HG03039 (cell line): ENCODE measurements at regions not wholly inside any gene's neighbourhood (a gene's known extent, or its start where the extent isn't known, plus 50 kb on each side); places are given as distances from the start of the nearest gene placed in this dataset.

Experiments
- ATAC-seq: cut with Tn5 transposase; IDR thresholded peaks from one replicate; pipeline ENCODE4 v1.9.1; 2021; ENCODE audit warnings: mild to moderate bottlenecking, moderate library complexity; ENCODE audit not compliant: unreplicated experiment

DNA sequence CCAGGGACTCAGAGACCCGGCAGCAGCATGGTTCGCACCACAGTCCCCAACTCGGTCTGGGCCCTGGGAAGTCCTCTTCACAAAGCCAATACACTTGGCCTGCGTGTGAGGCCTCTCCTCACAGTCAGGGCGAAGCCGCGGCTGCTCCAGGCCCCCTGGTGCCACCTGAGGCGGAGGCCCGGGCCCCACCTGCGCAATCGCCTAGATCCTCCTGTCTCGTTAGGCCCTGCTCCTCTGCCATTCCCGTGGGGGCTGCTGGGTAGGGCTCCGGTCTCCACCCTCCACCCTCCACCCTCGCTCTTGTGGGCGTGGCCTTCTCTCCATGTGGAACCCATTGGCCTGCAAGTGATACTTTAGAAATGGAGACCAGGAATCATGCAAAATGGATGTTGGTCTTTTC lies 553.3 kb downstream of the INHBA start:
- ATAC-seq: no peak

DNA sequence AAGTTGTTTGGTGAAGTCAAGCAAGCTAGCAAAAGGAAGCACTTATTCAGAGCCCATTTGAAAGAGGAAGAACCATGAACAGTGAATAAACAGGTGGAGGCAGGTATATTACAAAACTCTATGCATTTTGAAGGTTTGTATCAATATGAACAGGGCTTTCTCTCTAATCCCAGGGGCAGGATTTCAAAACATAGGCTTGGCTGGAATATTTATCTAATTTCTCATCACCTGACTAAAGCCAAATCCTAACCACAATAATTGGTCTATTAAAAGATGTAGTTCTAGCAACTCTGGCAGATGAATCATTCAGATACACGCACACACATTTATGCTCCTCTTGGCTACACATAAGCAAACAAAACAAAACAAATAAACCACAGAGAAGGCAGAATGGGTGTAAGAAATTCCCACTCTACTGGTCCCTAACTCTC lies 554.4 kb downstream of the INHBA start:
- no peak for ATAC-seq

DNA sequence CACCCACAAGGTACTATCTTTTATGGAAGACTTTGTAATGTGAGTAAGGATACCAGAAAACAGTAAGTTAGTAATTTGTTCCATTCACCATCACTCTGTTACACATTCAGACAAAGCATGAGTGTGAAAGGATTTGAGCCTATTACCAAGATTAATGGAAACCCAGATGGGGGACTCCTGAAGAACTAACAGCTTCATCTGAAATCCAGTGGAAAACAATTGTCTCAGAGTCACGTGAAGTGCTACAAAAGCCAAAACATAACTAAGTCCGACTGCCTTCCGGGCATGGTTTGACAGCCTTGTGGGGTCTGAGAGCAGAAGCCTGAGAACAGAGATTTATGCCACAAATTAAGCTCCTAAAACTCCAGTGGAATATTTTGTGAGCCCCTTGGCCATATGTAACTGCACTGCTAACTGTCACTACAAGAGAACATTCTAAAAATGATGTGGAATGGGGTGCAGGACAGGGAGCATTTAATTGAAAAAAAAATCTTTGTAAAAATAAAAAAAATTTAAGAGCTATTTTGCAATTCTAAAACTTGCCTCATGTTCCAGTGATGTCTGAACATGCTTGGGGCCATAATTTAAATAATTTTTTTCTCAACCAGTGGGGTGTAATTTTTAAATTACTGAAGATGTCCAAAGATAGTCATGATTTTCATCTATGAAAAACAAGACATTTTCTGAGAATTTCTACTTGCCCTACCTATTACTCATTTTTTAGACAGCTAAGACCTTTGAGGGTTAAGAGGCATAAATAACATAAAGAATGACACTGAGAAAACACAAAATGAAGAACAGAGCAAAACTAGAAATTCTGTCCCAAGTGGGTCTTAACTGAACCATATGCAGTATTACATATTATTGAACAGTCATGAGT lies 555.0 kb downstream of the INHBA start:
- ATAC-seq: no peak

DNA sequence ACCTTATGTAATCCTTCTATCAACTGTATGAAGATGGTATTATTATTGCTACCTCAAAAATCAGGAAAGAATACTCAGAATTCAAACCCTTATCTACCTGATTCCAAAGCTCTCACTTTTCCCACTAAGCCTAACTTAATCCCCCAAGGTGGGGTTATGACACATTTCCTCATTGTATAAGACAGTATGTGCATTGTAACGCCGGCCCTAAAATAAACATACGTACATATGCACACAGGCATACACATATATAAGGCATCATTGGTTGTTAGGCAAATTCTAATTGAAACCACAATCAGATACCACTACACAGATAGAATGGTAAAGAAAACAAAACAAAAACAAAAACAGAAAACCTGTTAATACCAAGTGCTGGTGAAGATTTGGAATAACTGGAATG lies 556.5 kb downstream of the INHBA start:
- ATAC-seq: no peak

DNA sequence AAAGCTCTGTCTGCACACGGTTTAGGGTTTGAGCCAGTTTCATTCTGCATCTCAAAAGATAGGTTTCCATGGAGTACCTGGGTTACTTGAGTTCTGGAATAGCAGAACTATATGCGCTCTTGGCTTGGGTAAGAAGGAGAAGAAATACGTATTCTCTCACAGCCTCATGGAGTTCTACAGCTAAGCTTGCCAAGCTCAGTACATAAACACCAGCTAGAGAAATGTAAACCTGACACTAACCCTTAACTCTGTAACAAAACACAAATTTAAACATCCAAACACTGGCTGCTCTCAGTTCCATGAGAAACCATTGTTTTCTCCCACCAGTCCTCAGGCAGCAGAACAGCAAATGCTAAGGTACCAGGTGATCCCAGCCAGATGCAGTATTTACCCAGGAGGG lies 557.2 kb downstream of the INHBA start:
- ATAC-seq: no peak

DNA sequence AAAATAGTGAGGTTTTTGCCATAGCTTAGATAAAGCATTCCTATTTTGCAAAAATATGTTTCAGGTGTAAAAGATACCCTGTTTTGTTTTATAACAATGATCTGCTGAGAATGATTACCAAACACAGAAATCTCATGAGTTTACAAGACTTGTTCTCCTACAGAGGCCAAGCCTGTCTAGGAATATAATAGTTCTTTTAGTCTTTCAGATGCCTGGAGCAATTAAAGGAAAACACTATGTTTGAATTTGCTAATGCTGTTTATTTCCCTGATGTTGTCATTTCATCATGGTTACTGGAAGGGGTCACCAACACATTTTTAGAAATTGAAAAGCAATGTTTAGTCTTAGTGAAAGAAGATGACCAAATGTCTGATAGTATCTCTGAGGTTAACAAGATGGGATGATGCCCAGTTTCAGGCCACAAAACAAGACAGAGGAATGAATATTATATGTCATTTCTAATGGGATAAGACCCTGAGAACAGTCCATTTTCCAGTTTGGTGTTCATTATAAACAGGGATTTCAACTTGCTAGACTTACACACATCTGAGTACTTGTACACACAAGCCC lies 559.9 kb downstream of the INHBA start:
- ATAC-seq: no peak

DNA sequence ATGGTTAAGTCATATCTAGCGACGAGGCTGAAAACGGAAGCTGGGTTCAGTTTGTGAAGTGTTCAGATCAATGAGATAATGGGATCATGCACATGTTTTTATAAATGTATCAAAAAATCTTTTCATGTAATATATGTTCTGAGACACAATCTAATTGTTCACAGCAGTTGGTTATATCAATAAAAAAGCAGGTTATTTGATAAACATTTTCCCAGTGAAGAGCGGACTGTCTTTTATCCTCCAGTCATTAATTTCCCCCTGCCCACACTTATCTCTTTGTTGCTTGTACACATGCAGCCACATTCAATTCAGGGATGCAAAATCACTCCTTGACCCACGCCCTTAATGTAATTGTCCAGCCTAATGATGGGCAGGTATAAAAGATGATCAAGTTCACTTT lies 563.1 kb downstream of the INHBA start:
- ATAC-seq: no peak

DNA sequence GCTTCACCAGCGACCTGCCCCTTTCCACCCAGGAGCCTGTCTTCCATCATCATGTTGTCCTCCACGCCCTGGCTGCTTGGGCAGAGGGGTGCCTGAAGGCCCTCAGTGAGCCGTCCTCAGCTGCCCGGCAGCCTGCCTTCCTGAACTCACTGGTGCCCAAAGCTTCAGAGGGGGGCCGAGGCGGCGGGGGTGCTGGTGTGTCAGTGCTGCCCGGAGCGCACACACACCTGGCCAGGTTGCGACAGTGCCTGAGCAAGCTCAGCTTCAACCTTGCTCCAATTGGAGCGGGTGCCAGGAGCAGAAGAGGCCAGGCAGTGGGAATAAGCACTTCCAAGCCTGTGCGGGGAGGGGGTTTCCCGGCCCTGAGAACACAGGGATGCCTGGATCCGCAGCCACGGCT lies 566.3 kb downstream of the INHBA start:
- no peak for ATAC-seq

DNA sequence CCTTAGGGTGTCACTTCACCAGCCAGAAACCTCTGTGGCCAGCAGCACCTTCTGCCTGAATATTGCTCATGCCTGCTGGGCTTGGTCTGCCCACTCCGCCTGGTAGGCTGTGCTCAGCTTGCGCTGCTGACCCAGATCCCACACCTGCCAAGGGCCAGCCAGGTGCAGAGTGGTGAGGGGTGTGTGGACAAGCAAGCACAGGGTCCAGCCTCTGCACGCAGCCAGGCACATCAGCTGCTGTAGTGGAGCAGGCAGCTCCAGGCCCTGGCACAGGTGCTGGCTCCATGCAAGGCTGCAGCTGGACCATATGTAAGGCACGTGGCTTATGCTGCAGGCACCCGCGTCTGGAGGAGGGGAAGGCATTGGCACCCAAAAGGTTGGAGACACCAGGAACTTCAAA lies 567.4 kb downstream of the INHBA start:
- no peak for ATAC-seq

DNA sequence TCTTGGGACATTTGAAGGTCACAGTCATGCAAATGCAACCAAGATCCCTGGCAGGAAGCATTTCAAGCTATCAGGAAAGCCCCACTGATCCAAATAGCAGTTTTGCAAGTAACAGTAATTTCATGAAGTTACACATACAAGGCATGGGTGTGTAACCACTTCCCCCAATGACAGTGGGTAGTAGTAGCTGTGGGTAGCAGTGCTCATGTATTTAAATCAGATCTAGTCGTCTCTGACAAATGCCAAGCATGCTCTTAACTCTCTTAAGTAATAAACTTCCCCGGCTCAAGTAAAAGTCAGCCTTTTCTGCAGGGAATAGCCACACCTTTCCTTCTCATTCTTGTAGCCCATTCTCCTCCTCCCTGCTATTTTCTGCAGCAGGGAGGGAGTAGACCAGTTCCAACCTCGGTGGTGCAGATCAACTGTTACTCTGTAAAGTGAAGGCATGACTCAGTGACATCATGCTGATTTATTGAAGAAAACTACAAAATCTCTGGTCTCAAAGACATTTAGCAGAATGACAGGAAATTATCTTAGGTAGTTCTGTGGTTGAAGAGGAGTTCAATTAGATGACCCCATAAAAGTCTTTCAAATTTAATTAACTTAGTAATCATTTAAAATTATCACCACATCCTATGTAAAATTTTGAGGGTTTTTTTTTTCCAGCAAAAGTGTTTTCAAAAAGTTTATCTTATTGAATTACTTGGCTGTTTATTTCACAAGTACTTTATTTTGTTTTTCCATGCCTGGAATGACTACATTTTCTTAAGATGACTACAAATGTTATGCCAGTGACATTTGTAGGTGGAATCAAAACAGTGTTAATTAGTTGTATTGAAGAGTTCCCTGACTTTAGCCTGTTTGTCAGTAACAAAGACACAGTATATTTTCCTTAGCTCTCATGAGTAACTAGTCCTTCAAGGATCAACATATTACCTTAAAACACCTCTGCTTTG lies 568.3 kb downstream of the INHBA start:
- ATAC-seq: peak; percentile 95

DNA sequence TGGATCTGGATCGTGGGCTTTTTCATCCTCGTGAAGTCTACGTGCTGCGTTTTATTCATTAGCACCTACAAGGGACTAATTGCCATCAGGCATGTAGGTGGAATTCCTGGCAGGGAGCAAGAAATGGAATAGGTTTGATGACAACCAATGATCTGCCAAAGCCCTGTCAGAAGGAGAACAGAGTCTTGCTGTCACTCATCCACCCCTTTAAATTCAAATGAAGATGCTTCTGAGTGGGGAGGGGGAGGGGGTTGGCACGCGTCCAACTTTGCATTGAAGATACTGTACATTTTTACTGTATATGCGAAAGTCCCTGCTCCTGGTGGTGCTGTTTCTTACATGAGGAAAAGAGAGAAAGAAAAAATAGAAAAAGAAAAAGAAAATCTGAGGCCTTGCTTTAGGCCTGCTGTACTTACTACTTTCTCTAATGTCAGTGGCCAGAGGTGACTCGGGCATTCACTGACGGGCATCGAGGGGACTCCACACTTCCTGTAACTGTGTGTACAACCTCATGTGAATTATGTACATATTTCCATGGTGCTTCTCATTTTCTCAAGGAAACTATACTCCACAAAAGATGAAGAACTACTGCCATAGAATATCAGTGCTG lies 569.1 kb downstream of the INHBA start:
- ATAC-seq: no peak

DNA sequence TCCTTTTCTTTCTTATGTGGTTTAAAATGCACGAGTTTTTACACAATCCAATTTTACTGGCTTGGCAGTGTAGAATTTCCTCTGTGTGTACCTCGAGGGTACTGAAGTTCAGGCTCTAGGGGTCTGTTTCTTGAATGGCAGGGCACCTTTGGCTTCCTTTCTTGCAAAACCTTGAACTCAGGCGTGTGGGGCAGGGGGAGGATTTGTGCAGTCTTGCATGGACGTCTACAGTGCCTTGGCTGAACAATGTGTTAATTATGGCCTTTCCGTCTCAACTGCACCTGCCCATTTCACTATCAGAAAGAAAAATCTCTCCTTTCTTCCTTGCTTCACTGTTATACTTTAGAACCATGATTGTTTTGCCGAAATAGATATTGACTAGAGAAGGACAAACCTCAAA lies 570.9 kb downstream of the INHBA start:
- no peak for ATAC-seq

DNA sequence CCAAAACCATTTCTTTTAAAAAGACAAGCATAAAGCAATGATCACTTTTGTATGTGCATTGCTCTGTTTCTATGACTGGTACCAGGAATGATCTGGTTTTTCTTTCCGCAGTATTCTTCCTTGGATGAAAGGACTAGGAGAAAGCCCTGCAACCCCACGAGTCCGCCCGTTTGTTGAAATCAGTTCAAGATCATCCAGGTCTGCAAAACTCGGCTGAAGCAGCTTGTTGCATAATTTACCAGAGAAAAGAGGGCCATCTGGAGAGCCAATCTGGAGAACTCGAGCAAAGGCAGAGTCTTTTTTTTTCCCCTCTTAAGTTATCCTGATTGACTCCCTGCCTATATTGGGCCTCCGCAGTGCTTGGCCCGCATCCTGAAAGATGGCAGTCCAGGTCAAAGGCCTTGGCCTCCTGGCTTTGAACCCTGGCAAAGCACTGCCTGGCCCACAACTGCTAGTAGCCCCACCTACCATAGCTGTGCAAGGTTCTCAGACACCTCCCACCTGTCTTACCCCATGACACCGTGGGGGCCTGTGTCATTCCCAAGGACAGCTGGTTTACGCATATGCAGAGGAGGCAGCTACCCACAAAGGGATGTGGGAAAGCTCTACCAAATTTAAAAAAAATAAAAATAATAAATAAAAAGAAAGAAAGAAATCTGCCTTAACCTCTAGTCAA lies 572.2 kb downstream of the INHBA start:
- no peak for ATAC-seq

DNA sequence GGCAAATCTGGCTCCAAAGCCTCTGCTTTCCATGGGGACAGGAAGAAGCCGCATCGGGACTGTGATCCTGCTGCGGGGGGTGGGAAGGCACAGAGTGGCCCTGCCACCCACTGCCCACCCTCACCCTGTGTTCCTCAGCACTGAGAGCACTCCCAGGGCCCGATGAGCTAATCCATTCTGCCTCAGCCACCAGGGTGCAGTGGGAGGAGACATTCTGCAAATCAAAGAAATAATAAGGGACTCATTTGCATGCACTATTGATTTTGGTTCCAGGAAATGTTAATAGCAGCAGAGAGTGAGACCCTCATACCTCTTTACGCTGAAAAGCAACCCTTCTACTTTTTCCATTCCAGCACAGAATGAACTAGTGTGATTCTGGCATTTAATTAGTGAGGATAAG lies 572.8 kb downstream of the INHBA start:
- no peak for ATAC-seq

DNA sequence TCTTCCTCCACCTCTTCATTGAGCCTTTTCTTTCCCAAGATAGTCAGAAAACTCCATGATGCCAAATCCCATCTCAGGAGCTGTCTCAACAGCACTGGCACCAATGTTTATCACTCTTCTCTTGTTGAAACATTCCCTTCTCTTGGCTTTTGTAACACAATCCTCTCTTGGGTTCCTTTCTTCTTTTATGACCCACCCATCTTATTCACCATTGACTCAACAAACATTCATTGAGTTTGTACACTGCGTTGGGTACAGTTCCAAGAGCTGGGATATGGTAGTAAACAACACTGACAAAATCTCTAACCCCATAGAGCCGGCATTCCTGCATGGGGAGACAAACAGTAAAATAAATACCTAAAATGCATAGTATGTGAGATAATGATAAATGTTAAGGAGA lies 577.5 kb downstream of the INHBA start:
- no peak for ATAC-seq

DNA sequence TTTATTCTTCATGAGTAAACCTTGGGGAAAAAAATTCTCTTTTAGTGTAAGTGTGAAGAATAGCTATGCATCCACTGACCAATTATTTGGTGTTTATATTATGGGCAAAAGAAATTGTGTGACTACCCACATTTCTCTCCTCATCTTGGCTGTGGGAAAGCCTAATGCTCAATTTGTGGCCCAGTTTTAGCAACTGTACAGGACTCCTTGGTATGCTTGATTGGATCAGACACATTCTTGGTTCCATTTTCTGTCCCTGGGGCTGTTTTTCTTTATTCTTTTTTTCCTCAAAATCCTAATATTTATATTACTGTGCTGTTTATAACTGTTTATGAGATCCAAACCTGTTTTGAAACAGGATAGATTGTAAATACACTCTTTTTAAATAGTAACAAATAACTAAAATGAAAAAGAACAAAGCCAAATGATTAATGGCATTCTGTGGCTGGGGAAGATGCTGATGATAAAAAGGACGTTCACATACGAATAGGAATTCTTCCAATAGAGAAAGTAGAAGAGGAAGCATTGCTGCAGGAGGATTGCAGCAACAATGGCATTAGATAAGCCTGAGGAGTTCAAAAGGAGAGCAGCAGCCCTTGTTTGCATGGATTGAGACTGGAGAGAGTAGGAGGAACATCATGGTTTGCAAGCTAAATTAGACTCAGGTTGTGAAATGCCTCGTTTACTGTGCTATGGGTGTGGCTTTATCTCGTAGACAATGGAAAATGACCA lies 580.5 kb downstream of the INHBA start:
- ATAC-seq: no peak

DNA sequence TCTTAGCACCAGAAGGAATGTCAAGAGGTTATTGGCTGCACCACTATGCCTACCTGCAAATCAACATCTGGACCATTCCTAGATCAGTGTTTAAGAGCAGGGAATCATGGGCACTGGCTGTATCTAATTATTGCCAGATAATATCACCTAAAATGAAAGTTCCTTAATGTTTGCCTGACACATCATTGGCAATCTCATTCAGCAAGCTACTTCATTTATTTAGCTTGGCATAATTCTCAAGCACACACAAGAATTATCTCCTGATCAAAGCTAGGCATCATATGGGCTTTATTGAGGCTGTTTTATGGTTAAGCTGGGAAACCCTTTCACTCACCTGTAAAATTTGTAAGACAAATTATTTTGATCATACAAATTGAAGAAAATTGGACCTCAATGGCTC lies 581.7 kb downstream of the INHBA start:
- no peak for ATAC-seq

DNA sequence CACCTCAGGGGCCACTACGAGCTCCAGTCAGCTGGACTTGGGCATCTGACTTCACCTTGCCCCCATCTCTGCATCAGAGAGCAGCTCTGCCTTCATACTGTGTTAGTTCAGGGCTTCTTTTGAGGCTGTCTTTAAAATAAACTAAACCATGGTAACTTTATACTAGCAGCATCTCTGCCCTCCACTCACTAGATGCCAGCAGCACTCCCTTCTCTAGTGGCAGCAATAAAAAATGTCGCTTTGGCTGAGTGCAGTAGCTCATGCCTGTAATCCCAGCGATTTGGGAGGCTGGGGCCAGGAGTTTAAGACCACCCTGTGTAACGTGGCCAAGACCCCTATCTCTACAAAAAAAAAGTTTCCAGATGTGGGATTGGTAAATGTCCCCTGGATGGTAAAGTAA lies 584.4 kb downstream of the INHBA start:
- no peak for ATAC-seq

DNA sequence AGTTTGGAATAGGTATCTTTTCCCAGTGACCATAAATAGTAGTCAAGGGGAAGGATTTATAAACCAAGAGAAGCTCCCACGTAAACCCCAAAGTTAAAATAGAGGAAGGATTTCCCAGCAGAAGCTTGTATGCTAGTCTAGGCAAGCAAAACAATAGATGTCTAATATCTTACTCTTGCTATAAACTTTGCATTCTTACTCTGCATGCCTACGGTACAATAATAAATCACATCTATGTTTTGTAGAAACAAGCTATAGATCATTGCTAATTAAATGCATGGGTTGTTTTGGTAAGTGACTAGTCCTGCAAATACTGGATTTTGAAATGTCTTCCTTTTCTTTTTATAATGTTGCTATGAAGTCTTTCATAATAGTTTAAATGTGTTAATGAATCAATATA lies 585.5 kb downstream of the INHBA start:
- no peak for ATAC-seq

DNA sequence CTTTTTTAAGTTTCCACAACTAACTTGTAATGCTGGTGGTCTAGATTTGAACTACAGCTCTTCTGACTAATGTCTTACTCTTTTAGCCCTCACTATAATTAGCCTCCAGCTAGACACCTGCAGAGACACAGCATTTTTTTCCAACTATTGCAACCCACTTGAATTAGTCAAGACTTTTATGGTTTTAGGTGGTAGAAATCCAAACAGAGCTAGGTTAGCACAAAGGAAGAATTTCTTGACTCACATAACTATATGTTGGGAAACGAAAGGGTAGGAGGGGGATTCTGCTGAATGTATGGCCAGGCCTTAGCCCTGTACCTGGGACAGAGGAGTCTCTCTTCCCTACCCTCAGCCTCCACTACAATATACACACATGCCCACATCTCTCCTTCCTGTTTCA lies 586.1 kb downstream of the INHBA start:
- no peak for ATAC-seq
